ENCODE measurements at regions not wholly inside any gene's neighbourhood (a gene's known extent, or its start where the extent isn't known, plus 50 kb on each side); places are given as distances from the start of the nearest gene placed in this dataset.
"Not testable (repeated sequence)": the region's sequence is repeated elsewhere in the genome, so short reads cannot be mapped to it uniquely, and the experiment has no call there.

GRCh38 chr2:184030989-184031388 lies 567.3 kb upstream of the ZNF804A start:
- no peak for DNase-seq

GRCh38 chr2:184031402-184032147 lies 566.8 kb upstream of the ZNF804A start:
- DNase-seq: no peak

DNA sequence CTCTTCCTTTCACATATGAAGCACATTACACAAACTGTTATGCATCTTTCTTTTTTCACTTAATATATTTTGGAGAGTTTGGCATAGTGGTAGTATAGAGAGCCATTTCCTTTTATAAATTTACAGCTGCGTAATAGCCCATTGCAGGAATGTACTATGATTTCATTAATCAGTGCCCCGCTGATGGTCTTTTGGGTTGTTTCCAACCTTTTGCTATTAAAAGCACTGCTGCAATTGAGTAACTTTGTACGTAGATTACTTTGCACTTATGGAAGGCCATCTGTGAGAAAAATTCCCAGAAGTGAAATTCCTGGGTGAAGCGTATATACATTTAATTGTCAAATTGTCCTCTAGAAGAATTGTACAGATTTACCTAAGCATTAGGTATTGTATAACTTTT lies 565.3 kb upstream of the ZNF804A start:
- no peak for DNase-seq

- DNase-seq: no peak
These were observed 561.1 kb upstream of the ZNF804A start for GRCh38 chr2:184037273-184037672.

DNA sequence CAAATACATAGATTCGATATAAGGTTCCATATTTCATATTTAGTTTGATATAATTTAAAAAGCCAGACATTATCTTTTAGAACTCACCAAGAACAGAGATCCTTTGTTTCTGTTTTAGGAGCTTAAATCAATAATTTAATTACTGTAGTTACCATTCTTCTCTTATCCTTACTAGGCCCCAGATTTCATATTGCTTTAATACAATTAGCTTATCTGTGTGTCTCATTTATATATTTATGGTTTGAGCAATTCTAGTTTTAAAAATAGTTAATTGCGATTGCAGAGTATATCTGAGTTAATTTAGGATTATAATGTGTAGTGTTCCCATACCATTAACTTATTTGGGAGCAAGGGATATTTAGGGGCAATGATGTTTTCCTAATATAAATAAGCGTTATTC lies 558.8 kb upstream of the ZNF804A start:
- DNase-seq: no peak

GRCh38 chr2:184040230-184040629 lies 558.1 kb upstream of the ZNF804A start:
- DNase-seq: no peak

DNA sequence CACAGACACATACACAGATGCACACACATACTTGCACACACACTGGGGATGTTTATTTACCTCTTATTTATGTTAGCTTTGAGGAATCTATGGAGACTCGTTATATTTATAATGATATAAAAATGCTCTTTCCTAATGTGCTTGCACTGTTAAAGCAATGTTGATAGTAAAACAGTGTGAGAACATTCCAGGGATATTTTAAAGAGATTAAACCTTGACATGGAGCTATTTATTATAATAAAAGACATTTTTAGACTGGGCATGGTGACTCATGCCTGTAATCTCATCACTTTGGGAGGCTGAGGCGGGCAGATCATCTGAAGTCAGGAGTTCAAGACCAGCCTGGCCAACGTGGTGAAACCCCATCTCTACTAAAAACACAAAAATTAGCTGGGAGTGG lies 557.3 kb upstream of the ZNF804A start:
- no peak for DNase-seq

DNA sequence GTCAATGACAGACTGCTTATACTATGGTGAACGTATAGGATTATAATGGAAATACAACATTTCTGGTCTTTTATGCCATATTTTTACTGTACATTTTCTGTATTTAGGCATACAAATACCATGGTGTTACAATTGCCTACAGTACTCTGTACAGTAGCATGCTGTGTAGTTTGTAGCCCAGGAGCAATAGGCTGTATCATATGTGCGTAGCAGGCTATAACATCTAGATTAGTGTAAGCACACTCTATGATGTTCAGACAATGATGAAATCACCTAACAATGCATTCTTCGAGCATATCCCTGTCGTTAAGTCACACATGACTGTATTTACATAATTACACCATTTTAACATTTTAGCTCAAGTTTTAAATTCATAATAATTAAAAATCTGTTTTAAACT lies 556.6 kb upstream of the ZNF804A start:
- DNase-seq: no peak

GRCh38 chr2:184047536-184047935 lies 550.8 kb upstream of the ZNF804A start:
- DNase-seq: no peak

GRCh38 chr2:184049566-184049965 lies 548.8 kb upstream of the ZNF804A start:
- DNase-seq: no peak

- peak; percentile 28 for DNase-seq
These were observed 545.0 kb upstream of the ZNF804A start for GRCh38 chr2:184053326-184053725.

DNA sequence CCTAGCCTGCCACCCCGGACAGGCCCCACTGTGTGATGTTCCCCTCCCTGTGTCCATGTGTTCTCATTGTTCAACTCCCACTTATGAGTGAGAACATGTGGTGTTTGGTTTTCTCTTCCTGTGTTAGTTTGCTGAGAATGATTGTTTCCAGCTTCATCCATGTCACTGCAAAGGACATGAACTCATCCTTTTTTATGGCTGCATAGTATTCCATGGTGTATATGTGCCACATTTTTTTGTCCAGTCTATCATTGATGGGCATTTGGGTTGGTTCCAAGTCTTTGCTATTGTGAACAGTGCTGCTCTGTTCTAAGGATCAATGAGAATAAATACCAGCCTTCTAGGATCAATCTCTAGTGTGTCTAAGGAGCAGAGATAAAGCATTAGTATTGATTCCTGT lies 543.9 kb upstream of the ZNF804A start:
- DNase-seq: not testable (repeated sequence)

- DNase-seq: no peak
These were observed 540.4 kb upstream of the ZNF804A start for GRCh38 chr2:184057910-184058309.

DNA sequence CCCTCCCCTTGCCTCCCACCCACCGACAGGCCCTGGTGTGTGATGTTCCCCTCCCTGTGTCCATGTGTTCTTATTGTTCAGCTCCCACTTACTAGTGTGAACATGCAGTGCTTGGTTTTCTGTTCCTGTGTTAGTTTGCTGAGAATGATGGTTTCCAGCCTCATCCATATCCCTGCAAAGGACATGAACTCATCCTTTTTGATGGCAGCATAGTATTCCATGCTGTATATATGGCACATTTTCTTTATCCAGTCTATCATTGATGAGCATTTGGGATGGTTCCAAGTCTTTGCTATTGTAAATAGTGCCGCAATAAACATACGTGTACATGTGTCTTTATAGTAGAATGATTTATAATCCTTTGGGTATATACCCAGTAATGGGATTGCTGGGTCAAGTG lies 538.1 kb upstream of the ZNF804A start:
- not testable (repeated sequence) for DNase-seq

- no peak for DNase-seq
These were observed 530.8 kb upstream of the ZNF804A start for GRCh38 chr2:184067502-184067901.

- no peak for DNase-seq
These were observed 525.9 kb upstream of the ZNF804A start for GRCh38 chr2:184072470-184072869.

GRCh38 chr2:184078496-184078895 lies 519.8 kb upstream of the ZNF804A start:
- no peak for DNase-seq

DNA sequence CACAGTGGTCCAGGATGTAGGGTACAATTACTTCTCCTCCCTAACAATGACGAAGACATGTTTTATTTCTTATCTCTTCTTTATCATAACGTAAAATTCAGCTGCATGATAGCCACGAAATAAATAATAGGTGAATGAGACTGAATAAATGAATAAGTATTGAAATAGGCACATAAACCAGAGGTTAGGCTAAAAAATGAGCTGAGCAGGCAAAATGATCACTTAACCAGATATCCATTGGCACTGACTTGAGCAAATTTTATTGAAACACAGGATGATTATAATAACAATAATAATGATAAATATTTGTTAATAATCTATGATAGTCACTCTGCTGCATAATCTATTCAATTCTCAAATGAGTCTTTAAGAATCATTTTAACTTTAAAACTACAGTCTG lies 506.9 kb upstream of the ZNF804A start:
- DNase-seq: no peak

GRCh38 chr2:184113696-184114403 lies 484.5 kb upstream of the ZNF804A start:
- no peak for DNase-seq

GRCh38 chr2:184114439-184114838 lies 483.9 kb upstream of the ZNF804A start:
- no peak for DNase-seq

DNA sequence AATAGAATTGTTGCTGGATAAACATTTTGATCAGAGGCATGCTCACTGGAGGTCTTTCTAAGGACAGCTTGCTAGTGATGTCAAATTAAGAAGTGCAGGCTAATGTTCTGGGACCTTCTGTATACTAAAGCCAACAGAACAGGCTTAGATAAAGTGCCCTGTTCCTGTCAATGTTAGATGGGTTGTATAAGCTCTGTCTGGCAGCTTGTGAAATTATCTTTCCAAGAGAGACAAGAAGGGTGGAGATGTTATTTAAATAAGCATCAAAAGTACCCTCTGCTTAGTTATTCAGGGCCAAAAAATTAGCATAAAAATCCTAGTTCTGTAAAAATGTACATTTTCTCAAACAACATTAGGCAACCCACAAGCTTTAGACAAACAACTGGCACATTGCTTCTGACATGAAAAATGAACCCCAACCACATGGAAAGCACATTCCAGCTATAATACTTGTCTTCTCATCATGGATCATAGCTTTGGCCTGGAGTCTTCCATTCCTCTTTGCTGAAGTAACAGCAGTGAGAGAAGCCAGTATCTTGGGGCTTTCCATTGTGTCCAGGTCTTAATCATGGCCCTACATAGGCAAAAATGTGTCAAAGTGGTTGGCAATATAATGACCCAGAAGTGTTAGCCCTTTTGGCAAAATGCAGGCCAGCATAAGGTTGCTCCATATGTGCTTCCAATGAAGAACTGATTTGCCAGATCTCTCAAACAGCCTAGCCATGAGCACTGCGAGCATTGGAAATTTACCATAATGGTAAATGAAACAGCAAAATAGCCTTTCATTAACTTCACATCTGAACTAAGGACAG lies 478.1 kb upstream of the ZNF804A start:
- no peak for DNase-seq

- DNase-seq: no peak
These were observed 472.5 kb upstream of the ZNF804A start for GRCh38 chr2:184125867-184126266.

- DNase-seq: no peak
These were observed 469.3 kb upstream of the ZNF804A start for GRCh38 chr2:184129073-184129472.

DNA sequence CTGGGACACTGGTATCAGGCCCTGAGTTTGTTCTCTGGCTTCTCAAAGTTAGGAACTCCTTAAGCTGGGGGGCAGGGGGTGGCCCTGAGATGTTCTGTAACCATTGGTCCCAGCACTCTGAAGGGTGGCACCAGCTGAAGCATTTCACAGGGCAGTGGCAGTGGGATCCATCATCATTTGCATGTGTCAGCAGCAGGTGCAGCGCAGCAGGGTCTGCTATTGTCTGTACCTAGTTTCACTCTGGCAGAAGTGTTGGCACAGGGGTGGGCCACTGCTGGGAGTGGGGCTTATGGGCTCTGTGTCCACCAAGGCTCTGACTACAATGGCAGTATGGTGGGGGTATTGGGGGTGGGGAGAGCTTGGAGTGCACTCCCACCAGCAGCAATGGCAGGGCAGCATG lies 460.4 kb upstream of the ZNF804A start:
- no peak for DNase-seq
